GM19468 (cell line): ENCODE measurements at regions not wholly inside any gene's neighbourhood (a gene's known extent, or its start where the extent isn't known, plus 50 kb on each side); places are given as distances from the start of the nearest gene placed in this dataset.
A peak's percentile ranks its signal among the peaks of the same experiment; 100 is the strongest.

Experiments used
- ATAC-seq: cut with Tn5 transposase; IDR thresholded peaks from one replicate; pipeline ENCODE4 v1.9.1; 2021; ENCODE audit warnings: mild to moderate bottlenecking, moderate library complexity, moderate number of reproducible peaks; ENCODE audit not compliant: unreplicated experiment; ENCODE audit errors: extremely low read depth

DNA sequence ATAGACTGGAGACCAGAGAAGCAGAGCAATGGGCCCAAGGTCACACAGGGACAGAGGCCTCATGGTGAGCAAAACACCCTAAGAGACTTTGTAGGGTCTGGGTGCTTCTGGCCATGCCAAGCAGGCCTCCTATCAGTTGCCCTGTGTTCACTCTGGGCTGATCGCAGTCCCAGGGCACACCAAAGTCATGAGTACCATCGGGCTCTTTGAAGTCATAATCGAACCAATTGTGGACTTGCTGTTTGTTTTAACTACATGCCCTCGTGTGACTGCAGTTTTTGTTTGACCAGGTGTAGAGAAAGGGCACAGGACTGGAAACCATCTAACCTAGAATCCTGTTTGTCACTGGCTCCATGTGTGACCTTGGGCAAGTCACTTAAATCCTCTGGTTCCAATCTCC lies 172.5 kb upstream of the CPEB2 start:
- no peak for ATAC-seq

- no peak for ATAC-seq
Observed at GRCh38 chr4:14831416-14831815, 170.9 kb upstream of the CPEB2 start.

DNA sequence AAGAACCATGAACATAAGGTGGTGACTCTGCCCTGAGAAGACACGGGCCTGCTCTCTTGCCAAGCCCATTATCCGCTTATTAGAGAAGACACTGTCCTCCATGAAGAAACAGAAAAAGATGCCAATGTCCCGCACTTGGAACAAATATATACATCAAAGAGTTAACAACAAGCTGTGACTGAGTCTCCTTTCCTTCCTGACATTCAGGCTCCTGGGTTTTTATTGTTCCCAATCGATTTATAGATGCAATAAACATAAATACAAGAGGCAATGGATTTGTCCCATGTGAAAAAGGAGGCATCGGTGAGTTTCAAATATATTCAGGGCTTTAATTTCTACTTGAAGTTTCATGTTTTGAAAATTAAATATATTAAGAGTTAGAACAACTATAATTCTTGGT lies 169.2 kb upstream of the CPEB2 start:
- no peak for ATAC-seq

- no peak for ATAC-seq
Observed at GRCh38 chr4:14834382-14834781, 167.9 kb upstream of the CPEB2 start.

- no peak for ATAC-seq
Observed at GRCh38 chr4:14835288-14835687, 167.0 kb upstream of the CPEB2 start.

GRCh38 chr4:14835708-14836425 lies 166.4 kb upstream of the CPEB2 start:
- no peak for ATAC-seq

DNA sequence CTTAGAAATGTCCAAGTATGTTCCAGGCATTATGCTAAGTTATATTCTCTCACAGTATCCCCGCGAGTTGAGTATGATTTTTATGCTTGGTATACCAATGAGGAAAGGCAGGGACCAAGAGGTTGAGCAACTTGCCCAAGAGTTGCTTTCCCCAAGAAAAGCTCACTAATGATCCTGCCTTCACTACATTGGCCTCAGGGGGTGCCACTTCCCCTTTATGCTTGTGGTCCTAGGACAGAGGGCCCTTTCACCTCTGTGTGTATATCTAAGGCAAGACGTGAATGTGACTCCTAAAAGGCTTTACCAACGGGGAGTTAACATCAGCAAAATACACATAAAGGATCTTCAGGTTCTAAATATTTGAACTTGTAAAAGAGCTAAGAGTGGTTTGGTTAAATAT lies 164.4 kb upstream of the CPEB2 start:
- no peak for ATAC-seq

GRCh38 chr4:14841801-14842768 lies 160.2 kb upstream of the CPEB2 start:
- ATAC-seq = no peak

- ATAC-seq = no peak
Observed at GRCh38 chr4:14842964-14843630, 159.2 kb upstream of the CPEB2 start.

GRCh38 chr4:14844061-14844460 lies 158.2 kb upstream of the CPEB2 start:
- ATAC-seq = no peak

DNA sequence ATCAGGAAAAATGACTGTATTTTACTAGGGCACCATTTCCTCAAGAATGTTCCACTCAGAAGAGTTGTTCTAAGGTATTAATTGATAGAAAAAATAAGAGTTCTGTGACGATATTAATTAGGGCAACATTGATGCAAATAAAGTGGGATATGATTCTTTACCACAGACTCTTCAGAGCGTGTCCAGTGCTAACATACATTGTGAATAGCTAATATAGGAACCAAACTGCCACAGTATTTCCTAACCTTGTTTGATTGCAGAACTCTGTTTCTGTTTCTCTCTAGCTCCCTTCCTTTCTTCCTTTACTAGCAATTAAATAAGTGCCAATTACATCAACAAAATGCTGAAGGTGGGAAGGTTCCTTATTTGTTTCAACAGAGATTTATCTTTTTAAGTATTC lies 154.1 kb upstream of the CPEB2 start:
- no peak for ATAC-seq

DNA sequence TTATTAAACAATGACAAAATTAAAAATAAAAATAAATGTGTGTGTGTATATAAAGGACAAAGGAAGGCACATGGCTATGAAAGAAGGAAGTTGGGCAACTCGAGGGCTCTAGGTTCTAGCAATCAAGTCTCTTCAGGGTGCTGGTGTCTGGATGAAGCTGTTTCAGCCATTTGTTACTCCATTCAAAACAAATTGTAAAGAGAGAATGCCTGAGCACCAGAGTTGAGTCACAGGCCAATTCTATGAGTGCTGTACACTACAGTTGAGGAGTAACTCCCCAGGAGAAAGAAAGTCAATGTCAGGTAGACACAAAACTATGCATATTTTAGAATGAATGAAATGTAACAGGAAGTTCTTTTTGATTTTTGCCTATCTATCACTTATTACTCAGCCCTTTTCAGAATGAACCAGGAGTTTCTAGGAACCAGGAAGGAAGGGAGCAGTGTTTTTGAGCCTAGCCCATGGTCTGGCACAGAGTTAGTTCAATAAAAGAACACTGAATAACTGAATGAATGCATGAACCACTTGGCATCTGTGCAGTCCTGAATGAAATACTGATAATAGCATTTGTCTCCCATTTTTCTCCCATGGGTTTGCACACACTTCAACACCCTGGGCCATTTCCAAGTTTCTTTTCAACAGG lies 151.7 kb upstream of the CPEB2 start:
- no peak for ATAC-seq

GRCh38 chr4:14853176-14853943 lies 148.9 kb upstream of the CPEB2 start:
- no peak for ATAC-seq

DNA sequence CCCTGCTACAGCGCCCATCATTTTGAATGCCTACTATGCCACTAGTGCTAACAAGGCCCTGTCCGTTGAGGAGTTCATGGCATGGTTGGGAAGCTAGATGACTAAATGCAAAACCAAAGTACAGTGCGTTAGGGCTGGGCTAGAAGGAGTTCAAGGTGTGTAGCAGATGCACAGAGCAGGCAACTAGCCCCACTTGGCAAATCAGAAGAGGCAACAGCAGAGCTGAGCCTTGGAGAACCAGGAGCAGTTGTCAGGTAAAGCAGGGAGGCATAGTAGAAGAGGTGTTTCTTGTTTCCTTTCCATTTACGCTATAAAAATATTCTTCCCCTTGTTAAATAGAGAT lies 146.6 kb upstream of the CPEB2 start:
- no peak for ATAC-seq

DNA sequence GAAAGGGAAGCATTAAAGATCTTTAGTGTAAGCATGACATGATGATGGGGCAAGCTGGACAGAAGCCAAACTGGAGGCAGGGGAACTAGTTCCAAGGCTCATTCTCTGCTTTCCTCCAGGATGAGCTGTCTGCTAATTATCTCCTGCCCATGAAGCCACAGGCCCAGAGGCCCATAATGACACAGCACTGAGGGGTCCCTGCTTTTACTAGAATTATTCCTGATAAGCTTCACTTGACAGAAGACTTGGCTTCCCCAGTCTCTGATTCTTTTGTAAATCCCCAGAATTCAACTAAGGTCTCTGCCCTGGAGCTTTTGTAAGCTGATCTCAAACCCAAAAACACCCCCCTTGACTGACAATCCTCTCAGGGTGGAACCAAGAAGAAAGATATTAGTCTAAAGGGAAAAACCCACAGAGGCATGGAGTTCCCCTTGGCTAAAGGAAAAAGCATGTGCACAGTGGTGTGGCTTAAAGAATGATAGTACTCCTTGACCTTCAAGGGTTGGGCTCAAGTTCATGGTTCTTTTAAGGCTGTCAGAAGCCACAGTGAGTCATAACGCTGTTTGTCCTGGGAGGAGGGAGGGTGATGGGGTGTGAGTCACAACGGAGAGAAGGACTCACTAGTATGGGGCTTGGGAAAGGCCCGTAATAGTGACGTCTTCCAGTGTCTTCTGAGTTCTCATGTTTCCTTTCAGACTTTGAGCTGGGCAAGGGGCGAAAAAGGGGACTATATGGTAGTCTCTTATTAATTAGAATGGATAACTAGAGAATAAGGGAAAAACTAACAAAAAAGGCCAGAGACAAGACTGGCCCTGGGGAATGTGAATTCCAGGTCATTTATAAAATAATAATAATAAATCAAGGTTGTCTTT lies 146.0 kb upstream of the CPEB2 start:
- peak; percentile 64 for ATAC-seq

GRCh38 chr4:14856934-14857235 lies 145.4 kb upstream of the CPEB2 start:
- no peak for ATAC-seq

DNA sequence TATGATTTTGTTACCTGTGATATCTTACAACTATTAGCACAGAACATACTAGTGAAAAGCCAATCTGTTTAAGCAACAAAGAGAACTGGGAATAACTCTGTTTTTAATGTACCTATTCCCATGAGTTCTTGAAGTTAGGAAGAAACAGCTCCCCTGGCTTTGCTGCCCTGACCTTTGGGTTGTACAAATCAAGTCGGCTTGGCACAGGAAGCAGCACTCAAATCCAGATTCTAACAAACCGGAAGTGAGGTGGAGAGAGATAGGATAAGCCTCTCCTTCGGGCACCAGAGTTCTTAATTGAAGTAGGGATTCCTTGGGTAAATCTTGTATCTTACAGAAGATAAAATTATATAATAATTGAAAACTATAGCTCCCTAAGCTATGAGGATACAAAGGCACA lies 144.8 kb upstream of the CPEB2 start:
- no peak for ATAC-seq

DNA sequence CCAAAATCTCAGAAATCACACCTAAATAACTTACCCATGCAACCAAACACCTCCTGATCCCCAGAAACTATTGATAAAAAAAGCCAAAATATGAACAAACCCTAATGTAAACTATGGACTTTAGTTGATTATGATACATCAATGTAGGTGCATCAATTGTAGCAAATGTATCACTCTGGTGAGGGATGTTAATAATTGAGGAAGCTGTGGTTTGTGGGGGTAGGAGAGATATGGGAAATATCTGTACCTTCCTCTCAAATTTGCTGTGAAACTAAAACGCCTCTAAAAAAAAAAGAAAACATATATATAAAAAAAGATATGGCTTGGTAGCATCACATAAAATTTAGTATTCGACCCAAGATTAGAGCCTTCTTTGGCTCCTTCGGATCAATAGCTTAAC lies 144.3 kb upstream of the CPEB2 start:
- no peak for ATAC-seq

- ATAC-seq = no peak
Observed at GRCh38 chr4:14862891-14863290, 139.4 kb upstream of the CPEB2 start.
